Skeletal muscle tissue (tissue), 3 donors: ENCODE measurements at regions not wholly inside any gene's neighbourhood (a gene's known extent, or its start where the extent isn't known, plus 50 kb on each side); places are given as distances from the start of the nearest gene placed in this dataset.
"Not testable (repeated sequence)": the region's sequence is repeated elsewhere in the genome, so short reads cannot be mapped to it uniquely, and the experiment has no call there.

Source experiments
- H3K27ac ChIP-seq: one replicate; pipeline ENCODE4 v1.7.0; 2013; ENCODE audit warnings: mild to moderate bottlenecking, low read depth, low read length, inconsistent platforms
- H3K27me3 ChIP-seq, 3 donors: one replicate each; pipeline ENCODE4 v1.7.0; 2013; ENCODE audit warnings: low read length in 3 of 3; ENCODE audit not compliant: control insufficient read depth in 3 of 3, insufficient read depth in 3 of 3
- H3K36me3 ChIP-seq, 3 donors: one replicate each; pipeline ENCODE4 v1.7.0; 2013; ENCODE audit warnings: low read length in 3 of 3; ENCODE audit not compliant: control insufficient read depth in 3 of 3, insufficient read depth in 3 of 3
- H3K4me1 ChIP-seq, 3 donors: one replicate each; pipeline ENCODE4 v1.7.0; 2013; ENCODE audit warnings: low read length in 3 of 3, mild to moderate bottlenecking in 3 of 3; ENCODE audit not compliant: control insufficient read depth in 3 of 3, insufficient read depth in 3 of 3
- H3K4me3 ChIP-seq, 3 donors: one replicate each; pipeline ENCODE4 v1.7.0; 2013; ENCODE audit warnings: low read length in 3 of 3
- H3K9ac ChIP-seq, 3 donors: one replicate each; pipeline ENCODE4 v1.7.0; 2013; ENCODE audit warnings: low read length in 3 of 3, mild to moderate bottlenecking in 3 of 3, moderate library complexity in 2 of 3, low read depth in 1 of 3
- H3K9me3 ChIP-seq, 3 donors: one replicate each; pipeline ENCODE4 v1.7.0; 2013; ENCODE audit warnings: low read length in 3 of 3; ENCODE audit not compliant: control insufficient read depth in 3 of 3
- donor health status: Osteomylitis.

DNA sequence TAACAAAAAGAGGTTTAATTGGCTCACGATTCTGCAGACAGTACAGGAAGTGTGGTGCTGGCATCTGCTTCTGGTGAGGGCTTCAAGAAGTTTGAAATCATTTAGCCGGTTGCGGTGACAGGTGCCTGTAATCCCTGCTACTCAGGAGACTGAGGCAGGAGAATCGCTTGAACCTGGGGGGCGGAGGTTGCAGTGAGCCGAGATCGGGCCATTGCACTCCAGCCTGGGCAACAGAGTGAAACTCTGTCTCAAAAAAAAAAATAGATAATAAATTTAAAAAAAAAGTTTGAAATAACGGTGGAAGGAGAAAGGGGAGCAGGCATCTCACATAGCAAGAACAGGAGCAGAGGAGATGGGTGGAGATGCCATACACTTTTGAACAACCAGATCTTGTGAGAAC, 71.9 kb upstream of the TPTE start:
- H3K36me3 ChIP-seq, H3K4me3 ChIP-seq, H3K27me3 ChIP-seq, H3K4me1 ChIP-seq, H3K9ac ChIP-seq, H3K9me3 ChIP-seq, H3K27ac ChIP-seq: not testable (repeated sequence)

DNA sequence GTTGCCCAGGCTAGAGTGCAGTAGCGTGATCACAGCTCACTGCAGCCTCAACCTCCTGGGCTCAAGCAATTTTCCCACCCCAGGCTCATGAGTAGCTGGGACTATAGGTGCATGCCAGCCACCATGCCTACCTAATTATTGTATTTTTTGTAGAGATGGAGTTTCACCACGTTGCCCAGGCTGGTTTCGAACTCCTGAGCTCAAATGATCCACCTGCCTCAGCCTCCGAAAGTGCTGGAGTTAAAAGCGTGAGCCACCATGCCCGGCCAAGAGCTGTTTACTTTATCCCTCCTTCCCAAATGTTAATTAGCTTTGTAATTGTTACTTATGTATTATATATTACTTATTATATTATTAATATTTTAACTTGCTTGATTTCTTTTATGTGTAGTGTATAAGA, 70.1 kb upstream of the TPTE start:
- not testable (repeated sequence) for H3K27ac ChIP-seq, H3K27me3 ChIP-seq, H3K9me3 ChIP-seq, H3K36me3 ChIP-seq, H3K4me3 ChIP-seq, H3K9ac ChIP-seq, H3K4me1 ChIP-seq

DNA sequence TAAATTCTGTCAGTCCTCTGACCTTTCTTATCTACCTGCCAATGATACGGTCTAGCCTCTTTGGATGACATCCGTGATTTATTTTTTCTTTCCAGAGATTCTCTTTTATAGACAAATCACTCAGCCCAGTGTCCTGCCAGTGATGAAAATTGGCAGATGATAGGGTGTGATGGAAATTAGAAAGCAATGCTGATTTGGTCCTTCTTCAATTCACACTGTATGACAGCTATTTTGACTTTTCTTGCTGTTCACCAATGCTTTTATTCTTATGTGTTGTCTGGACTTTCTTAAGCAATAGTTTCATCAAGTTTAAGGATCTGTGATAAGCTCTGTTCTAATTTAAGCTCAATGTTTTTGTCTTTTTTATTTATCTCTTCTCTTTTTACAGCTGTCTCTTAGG, 63.6 kb upstream of the TPTE start:
- H3K9me3 ChIP-seq, H3K36me3 ChIP-seq, H3K4me1 ChIP-seq, H3K27me3 ChIP-seq, H3K4me3 ChIP-seq, H3K27ac ChIP-seq, H3K9ac ChIP-seq: not testable (repeated sequence)

DNA sequence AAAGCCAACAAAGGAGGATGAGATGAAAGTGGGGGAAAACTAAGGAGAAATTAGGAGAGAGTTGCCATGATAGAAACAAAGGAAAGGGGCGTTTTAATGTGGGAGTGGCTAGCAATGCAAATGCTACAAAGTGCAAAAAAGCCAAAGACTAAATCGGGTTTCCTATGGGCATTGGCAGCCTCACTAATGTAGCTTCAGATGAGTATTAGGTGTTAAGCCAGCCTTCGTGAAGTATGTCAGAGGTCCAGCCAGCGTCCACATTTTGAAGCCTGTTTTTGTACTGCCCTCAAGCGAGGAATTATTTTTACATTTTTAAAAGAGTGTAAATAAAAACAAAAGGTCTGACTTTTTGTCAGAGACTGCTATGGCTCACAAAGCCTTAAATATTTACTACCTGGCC, 60.4 kb upstream of the TPTE start:
- not testable (repeated sequence) for H3K9ac ChIP-seq, H3K4me3 ChIP-seq, H3K27me3 ChIP-seq, H3K36me3 ChIP-seq, H3K9me3 ChIP-seq, H3K4me1 ChIP-seq, H3K27ac ChIP-seq

DNA sequence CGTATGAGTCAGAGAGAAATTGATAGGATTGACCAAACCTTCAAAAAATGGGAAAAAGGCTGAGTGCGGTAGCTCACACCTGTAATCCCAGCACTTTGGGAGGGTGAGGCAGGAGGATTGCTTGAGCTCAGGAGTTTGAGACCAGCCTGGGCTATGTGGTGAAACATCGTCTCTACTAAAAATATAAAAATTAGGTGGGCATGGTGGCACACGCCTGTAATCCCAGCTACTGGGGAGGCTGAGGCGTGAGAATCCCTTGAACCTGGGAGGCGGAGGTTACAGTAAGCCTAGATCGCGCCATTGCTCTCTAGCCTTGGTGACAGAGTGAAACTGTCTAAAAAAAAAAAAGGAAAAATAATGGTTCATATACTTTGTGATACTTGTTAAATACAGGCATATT, 59.9 kb upstream of the TPTE start:
- not testable (repeated sequence) for H3K4me1 ChIP-seq, H3K9me3 ChIP-seq

DNA sequence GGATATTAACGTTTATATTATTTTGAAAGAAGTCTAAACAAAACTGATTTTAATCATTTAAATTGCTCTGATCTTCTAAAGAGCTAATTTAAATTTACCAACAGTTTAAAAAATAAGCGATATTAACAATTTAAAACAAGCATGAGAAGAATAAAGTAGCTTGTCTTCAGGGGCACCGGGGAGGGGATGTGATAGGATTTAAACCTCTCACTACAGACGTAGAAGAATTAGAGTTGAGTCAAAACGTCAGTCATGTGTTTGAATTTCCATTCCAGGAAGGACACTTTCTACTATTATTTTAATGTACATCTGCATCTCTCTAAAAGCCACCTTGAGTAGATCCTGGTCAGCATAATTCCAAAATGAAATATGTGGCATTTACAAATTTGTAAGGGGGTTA, 58.2 kb upstream of the TPTE start:
- Histone ChIP-seq H3K4me3 (no peak overlapping the region), H3K9me3 (peaks cover 0 to 7% (median 3%) of the 10 kb centered on the region in 3 donors), H3K27ac (no peak overlapping the region), H3K9ac (no peak overlapping the region), H3K27me3 (no peaks in the 10 kb centered on the region), H3K4me1 (no peaks in the 10 kb centered on the region), H3K36me3 (no peaks in the 10 kb centered on the region)

More for the DNA sequence above, 59.9 kb upstream of the TPTE start:
- not testable (repeated sequence) for H3K27ac ChIP-seq, H3K9ac ChIP-seq, H3K27me3 ChIP-seq, H3K4me3 ChIP-seq, H3K36me3 ChIP-seq

DNA sequence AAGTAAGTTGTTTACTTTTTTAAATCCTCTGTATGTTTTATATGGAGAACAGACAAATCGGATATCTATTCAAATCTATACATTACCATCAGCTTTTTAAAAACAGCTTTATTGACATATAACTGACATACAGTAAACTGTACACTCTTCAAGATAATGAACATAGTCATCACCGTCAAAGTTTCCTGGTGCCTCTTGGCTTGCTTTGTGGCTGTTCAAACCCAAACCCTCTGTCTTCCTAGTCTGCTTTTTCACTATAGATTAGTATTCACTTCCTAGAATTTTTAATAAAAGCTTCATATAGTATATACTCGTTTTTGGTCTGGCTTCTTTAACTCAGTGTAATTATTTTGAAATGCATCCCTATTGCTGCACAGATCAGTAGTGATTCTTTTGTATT, 56.4 kb upstream of the TPTE start:
- H3K27me3 ChIP-seq, result no peaks in the 10 kb centered on the region
- H3K4me3 ChIP-seq, result no peak overlapping the region
- H3K9ac ChIP-seq, result no peak overlapping the region
- H3K4me1 ChIP-seq, result no peaks in the 10 kb centered on the region
- no peak overlapping the region for H3K27ac ChIP-seq
- H3K9me3 ChIP-seq, result peaks cover 0 to 3% (median 3%) of the 10 kb centered on the region in 3 donors
- H3K36me3 ChIP-seq, result no peaks in the 10 kb centered on the region

DNA sequence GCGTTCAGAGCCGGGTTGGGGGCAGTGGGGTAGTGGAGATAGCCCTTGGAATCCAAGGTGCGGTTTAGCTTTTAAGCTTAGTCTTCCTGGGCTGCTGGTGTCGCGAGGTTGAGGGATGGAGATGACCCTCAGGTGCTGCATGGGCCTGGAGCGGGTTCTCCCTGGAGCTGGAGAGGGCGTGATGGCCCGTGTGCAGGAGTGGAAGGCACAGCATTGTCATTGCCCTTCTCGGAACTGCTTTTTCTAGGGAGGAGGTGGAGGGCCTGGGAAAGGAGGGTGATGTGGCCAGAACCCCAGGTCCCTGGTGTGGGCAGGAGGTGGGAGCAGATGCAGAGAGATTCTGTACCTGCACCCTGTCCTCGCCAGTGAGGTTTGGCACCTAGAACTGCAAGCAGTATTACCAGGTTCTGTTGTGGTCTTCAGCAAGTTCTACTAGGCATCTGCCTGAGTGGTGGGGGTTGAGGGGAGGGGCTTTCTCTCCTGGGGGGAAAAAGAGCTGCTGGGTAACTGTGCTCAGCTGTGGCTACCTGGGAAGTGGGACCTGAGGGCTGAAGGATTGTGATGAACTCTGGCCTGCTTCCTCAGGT, 55.8 kb upstream of the TPTE start:
- not testable (repeated sequence) for H3K27ac ChIP-seq, H3K27me3 ChIP-seq, H3K4me3 ChIP-seq, H3K9ac ChIP-seq, H3K36me3 ChIP-seq, H3K9me3 ChIP-seq, H3K4me1 ChIP-seq

DNA sequence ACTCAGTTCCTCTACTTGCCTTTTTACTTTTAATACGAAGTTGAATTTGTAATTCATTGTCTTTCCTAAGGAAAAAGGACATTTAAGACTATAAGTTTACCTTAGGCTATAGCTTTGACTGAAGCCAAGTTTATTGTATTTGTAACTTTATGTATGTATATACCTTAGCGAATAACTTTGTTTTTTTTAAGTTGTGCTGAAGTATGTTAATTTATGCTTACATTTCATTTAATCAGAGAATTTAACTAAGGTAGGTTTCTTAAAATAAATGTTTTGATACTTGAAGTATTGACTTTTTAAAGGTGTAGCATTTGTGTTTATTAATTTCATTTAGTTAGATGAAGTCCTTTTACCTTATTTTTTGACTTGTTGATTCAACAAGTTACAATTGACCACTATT, 55.2 kb upstream of the TPTE start:
- Histone ChIP-seq H3K27me3 (no peaks in the 10 kb centered on the region), H3K36me3 (no peaks in the 10 kb centered on the region), H3K9ac (no peak overlapping the region), H3K4me3 (no peak overlapping the region), H3K4me1 (no peaks in the 10 kb centered on the region), H3K27ac (no peak overlapping the region), H3K9me3 (peaks cover 0 to 3% (median 3%) of the 10 kb centered on the region in 3 donors)
